ENCODE measurements at regions not wholly inside any gene's neighbourhood (a gene's known extent, or its start where the extent isn't known, plus 50 kb on each side); places are given as distances from the start of the nearest gene placed in this dataset.

DNA sequence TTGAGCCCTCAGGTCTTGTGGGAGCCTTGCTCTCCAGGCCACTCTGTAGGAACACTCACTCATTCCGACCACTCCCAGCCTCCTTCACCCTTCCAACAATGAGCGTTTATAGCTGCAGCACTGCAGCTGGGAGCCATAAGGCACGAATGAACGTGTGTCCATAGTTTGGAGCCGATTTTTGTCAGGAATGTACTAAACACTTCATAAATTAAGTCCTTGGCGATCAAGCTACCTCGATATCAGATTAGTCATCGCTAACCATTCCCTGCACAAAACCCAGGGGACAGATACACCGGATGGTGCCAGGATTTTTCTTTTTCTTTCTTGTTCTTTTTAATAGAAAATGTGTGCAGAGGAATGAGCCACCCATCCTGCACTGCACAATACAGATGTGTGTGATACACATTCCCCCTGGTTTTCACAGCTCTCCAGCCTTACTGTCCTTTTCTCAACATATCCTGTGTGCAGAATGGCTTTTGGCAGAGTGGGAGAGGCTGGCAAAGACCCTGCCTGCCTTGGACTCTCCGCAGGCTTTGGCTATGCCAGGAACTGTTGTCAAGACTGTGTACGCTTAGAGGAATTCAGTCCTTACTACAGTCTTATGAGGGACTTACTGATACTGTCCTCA lies 68.4 kb upstream of the ELAC2 start:
- TF ChIP-seq POLR2A (IDR thresholded peaks at IDR 0.05) (no peak), CTCF (IDR thresholded peaks at IDR 0.05) (no peak)

Data from tibial nerve (tissue), 3 donors.